Body of pancreas (tissue), 4 donors: ENCODE measurements at regions not wholly inside any gene's neighbourhood (a gene's known extent, or its start where the extent isn't known, plus 50 kb on each side); places are given as distances from the start of the nearest gene placed in this dataset.

Experiments
- ATAC-seq: fragments of 150-250 bp; one replicate; pipeline ENCODE4 v1.9.1; 2016
- DNase-seq, 4 donors: peaks; one replicate each; pipeline ENCODE4 v3.0.0-alpha.2; 2019
- H3K27ac ChIP-seq, 4 donors: fragments of 200-600 bp; sonication (generic); 1 replicate in 3 of 4; 2 replicates in 1 of 4; pipeline versions ENCODE4 v1.5.1 to v1.6.1; 2016 to 2019; ENCODE audit warnings: mild to moderate bottlenecking in 1 of 4, mixed read lengths in 1 of 4, moderate library complexity in 1 of 4
- H3K27me3 ChIP-seq, 2 donors: fragments of 200-600 bp; sonication (generic); one replicate each; pipeline ENCODE4 v1.6.0; 2016; ENCODE audit warnings: mild to moderate bottlenecking in 1 of 2
- H3K36me3 ChIP-seq, 2 donors: fragments of 200-600 bp; sonication (generic); replicated peaks in 1 of 2; 2 replicates each; pipeline ENCODE4 v1.5.1; 2016; ENCODE audit warnings: low read depth in 2 of 2; ENCODE audit not compliant: insufficient read depth in 1 of 2
- H3K4me1 ChIP-seq: fragments of 200-600 bp; sonication (generic); one replicate; pipeline ENCODE4 v1.6.0; 2016
- H3K4me3 ChIP-seq, 2 donors: fragments of 200-600 bp; sonication (generic); 1 replicate in 1 of 2; 2 replicates in 1 of 2; pipeline ENCODE4 v1.5.1; 2016 to 2019
- H3K9me3 ChIP-seq, 3 donors: fragments of 200-600 bp; sonication (generic); 1 replicate in 2 of 3; 2 replicates in 1 of 3; pipeline ENCODE4 v1.5.1; 2016
- CTCF ChIP-seq, 7 experiments: fragments of 450-650 bp in 4 of 7; fragments of 200-600 bp in 3 of 7; sonication (generic) in 3 of 7; IDR thresholded peaks; one replicate each; pipeline ENCODE4 v1.5.1; 2016 to 2019; ENCODE audit warnings: antibody characterized with exemption in 7 of 7
- POLR2A ChIP-seq, 3 donors: fragments of 450-650 bp; IDR thresholded peaks; one replicate each; pipeline ENCODE4 v1.6.1; 2016; ENCODE audit warnings: antibody characterized with exemption in 3 of 3, mild to moderate bottlenecking in 2 of 3
- WGBS, 2 donors: methylation state at CpG; one replicate each; pipeline ENCODE4 v1.1.5; 2017; 5-methylcytosine and 5-hydroxymethylcytosine counted together
- intact Hi-C: fragments of 100-400 bp; cut with DNase I; formaldehyde crosslinking; loops from one replicate; pipeline ENCODE4 v1.15.1; 2023

- intact Hi-C loops: no loop called here
- ATAC-seq: no peak
- Histone ChIP-seq H3K4me3 (no peak overlapping the region), H3K27ac (no peak overlapping the region), H3K27me3 (no peaks in the 10 kb centered on the region), H3K4me1 (no peaks in the 10 kb centered on the region), H3K36me3 (no peaks in the 10 kb centered on the region), H3K9me3 (no peaks in the 10 kb centered on the region)
- WGBS, 2 donors: 47 to 72% methylated on average over 1 of the region's 1 CpG
- no peak for DNase-seq
- TF ChIP-seq CTCF (IDR thresholded peaks at IDR 0.05) (no peak), POLR2A (IDR thresholded peaks at IDR 0.05) (no peak)
Observed at GRCh38 chr4:143782521-143782920, 82.0 kb upstream of the FREM3 start.

GRCh38 chr4:143773998-143774895, 73.8 kb upstream of the FREM3 start:
- Histone ChIP-seq H3K9me3 (no peaks in the 10 kb centered on the region), H3K27ac (no peak overlapping the region), H3K27me3 (no peaks in the 10 kb centered on the region), H3K36me3 (no peaks in the 10 kb centered on the region), H3K4me3 (no peak overlapping the region), H3K4me1 (no peaks in the 10 kb centered on the region)
- WGBS, 2 donors: 71 to 75% methylated on average over 8 of the region's 8 CpGs
- peak; percentile 24 to 52 (median 26) for DNase-seq
- intact Hi-C loops: no loop called here
- peak; percentile 48 for ATAC-seq
- TF ChIP-seq CTCF (IDR thresholded peaks at IDR 0.05) (peak in 6 of 7 experiments; percentile 20 to 47 (median 37)), POLR2A (IDR thresholded peaks at IDR 0.05) (no peak)

- TF ChIP-seq CTCF (IDR thresholded peaks at IDR 0.05): no peak
- no peak for TF ChIP-seq POLR2A (IDR thresholded peaks at IDR 0.05)
- no peak overlapping the region for H3K4me3 ChIP-seq
- intact Hi-C loops: no loop called here
- no peaks in the 10 kb centered on the region for H3K27me3 ChIP-seq
- H3K27ac ChIP-seq: no peak overlapping the region
- no peaks in the 10 kb centered on the region for H3K4me1 ChIP-seq
- DNase-seq: no peak
- no peaks in the 10 kb centered on the region for H3K36me3 ChIP-seq
- ATAC-seq: no peak
- H3K9me3 ChIP-seq: no peaks in the 10 kb centered on the region
Observed at GRCh38 chr4:143771269-143771668, 70.8 kb upstream of the FREM3 start.

GRCh38 chr4:143768007-143768591, 67.6 kb upstream of the FREM3 start:
- Histone ChIP-seq H3K27ac (no peak overlapping the region), H3K9me3 (no peaks in the 10 kb centered on the region), H3K4me1 (no peaks in the 10 kb centered on the region), H3K4me3 (no peak overlapping the region), H3K36me3 (no peaks in the 10 kb centered on the region), H3K27me3 (no peaks in the 10 kb centered on the region)
- no peak for TF ChIP-seq CTCF (IDR thresholded peaks at IDR 0.05)
- TF ChIP-seq POLR2A (IDR thresholded peaks at IDR 0.05): no peak
- peak; percentile 15 for ATAC-seq
- no peak for DNase-seq
- intact Hi-C loops: no loop called here
- 65 to 80% methylated on average over 5 of the region's 5 CpGs for WGBS, 2 donors
